ENCODE measurements at regions not wholly inside any gene's neighbourhood (a gene's known extent, or its start where the extent isn't known, plus 50 kb on each side); places are given as distances from the start of the nearest gene placed in this dataset.

- H3K27me3 ChIP-seq (ENCODE audit: control insufficient read depth, insufficient read depth, low read length): no peaks in the 10 kb centered on the region
- FAIRE-seq: no peak
- DNase-seq (ENCODE audit: low read depth): peak; percentile 72
- TF ChIP-seq, protein P1, sequence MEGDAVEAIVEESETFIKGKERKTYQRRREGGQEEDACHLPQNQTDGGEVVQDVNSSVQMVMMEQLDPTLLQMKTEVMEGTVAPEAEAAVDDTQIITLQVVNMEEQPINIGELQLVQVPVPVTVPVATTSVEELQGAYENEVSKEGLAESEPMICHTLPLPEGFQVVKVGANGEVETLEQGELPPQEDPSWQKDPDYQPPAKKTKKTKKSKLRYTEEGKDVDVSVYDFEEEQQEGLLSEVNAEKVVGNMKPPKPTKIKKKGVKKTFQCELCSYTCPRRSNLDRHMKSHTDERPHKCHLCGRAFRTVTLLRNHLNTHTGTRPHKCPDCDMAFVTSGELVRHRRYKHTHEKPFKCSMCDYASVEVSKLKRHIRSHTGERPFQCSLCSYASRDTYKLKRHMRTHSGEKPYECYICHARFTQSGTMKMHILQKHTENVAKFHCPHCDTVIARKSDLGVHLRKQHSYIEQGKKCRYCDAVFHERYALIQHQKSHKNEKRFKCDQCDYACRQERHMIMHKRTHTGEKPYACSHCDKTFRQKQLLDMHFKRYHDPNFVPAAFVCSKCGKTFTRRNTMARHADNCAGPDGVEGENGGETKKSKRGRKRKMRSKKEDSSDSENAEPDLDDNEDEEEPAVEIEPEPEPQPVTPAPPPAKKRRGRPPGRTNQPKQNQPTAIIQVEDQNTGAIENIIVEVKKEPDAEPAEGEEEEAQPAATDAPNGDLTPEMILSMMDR (IDR thresholded peaks at IDR 0.05; ENCODE audit: insufficient read depth, low read length, severe bottlenecking): no peak
- H3K4me3 ChIP-seq (ENCODE audit: low read depth, low read length): no peak overlapping the region
- no peaks in the 10 kb centered on the region for H3K36me3 ChIP-seq (ENCODE audit: control insufficient read depth, insufficient read depth, low read length)
Measured at GRCh38 chr6:23306251-23306950, 737.0 kb downstream of the HDGFL1 start.

- FAIRE-seq (no peak), DNase-seq (ENCODE audit: low read depth) (no peak)
- no peaks in the 10 kb centered on the region for H3K27me3 ChIP-seq (ENCODE audit: control insufficient read depth, insufficient read depth, low read length)
- no peak overlapping the region for H3K4me3 ChIP-seq (ENCODE audit: low read depth, low read length)
- TF ChIP-seq, protein P1 (IDR thresholded peaks at IDR 0.05; ENCODE audit: insufficient read depth, low read length, severe bottlenecking): no peak
- H3K36me3 ChIP-seq (ENCODE audit: control insufficient read depth, insufficient read depth, low read length): no peaks in the 10 kb centered on the region
Measured at GRCh38 chr6:23307516-23307915, 738.1 kb downstream of the HDGFL1 start.

DNA sequence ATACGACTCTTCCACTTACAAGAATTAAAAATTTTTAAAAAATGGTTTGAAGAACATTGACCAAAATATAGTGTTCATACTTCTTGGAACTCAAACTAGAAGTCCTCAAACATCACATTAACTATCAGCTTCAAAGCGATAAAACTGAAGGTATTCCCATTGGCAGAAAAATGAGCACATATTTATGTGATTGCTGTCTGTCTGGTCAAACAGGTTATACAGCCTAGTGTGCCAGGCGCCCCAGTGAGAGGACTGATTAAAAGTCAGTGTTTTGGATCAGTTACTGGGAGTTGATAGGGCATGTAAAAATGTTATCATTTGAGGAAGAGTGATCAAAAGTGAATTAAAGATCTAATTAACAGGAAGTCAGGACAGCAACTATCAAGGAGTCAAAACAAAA lies 738.8 kb downstream of the HDGFL1 start:
- no peaks in the 10 kb centered on the region for H3K36me3 ChIP-seq (ENCODE audit: control insufficient read depth, insufficient read depth, low read length)
- TF ChIP-seq, protein P1 (IDR thresholded peaks at IDR 0.05; ENCODE audit: insufficient read depth, low read length, severe bottlenecking): no peak
- H3K4me3 ChIP-seq (ENCODE audit: low read depth, low read length): no peak overlapping the region
- FAIRE-seq: no peak
- H3K27me3 ChIP-seq (ENCODE audit: control insufficient read depth, insufficient read depth, low read length): no peaks in the 10 kb centered on the region
- DNase-seq (ENCODE audit: low read depth): peak; percentile 70

DNA sequence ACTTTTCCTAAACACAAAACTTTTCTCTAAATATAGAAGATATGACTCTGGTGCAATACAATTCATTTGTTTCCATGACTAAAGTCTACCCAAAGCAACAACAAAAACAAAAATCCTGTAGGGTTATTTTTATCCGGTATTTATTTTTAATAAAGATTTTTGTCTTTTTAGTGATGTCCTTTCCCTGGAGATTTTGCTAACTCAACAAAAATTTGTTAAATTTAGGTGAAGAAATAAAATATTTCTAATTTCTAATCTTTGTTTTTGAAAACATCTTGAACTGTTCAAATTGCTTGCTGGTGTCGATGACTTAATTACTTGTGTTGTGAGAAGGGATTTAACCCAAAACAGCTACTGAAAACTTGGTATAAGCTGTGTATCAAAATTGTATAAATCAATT lies 741.8 kb downstream of the HDGFL1 start:
- no peaks in the 10 kb centered on the region for H3K27me3 ChIP-seq (ENCODE audit: control insufficient read depth, insufficient read depth, low read length)
- DNase-seq (ENCODE audit: low read depth) (no peak), FAIRE-seq (no peak)
- TF ChIP-seq, protein P1 (IDR thresholded peaks at IDR 0.05; ENCODE audit: insufficient read depth, low read length, severe bottlenecking): no peak
- no peaks in the 10 kb centered on the region for H3K36me3 ChIP-seq (ENCODE audit: control insufficient read depth, insufficient read depth, low read length)
- no peak overlapping the region for H3K4me3 ChIP-seq (ENCODE audit: low read depth, low read length)

DNA sequence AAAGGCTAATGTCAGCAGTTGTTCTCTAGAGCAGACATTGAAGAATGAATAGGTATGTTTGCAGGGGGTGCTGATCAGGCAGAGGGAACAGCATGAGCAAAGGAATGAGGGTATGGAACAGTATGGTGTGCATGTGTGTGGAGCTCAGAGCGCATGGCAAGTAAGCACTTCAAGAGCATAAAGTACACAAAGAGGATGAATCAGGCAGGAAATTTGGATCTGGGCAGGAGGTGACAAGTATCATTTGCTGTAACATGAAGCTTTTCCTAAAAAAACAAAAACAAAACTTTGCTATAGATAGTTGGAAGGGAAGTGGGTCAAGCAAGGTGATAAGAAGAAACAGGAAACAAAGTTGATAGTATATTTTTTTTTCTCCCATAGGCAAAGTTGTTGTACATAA lies 746.8 kb downstream of the HDGFL1 start:
- no peak for FAIRE-seq
- no peaks in the 10 kb centered on the region for H3K27me3 ChIP-seq (ENCODE audit: control insufficient read depth, insufficient read depth, low read length)

More for the DNA sequence above, 746.8 kb downstream of the HDGFL1 start:
- Histone ChIP-seq H3K36me3 (ENCODE audit: control insufficient read depth, insufficient read depth, low read length) (no peaks in the 10 kb centered on the region), H3K4me3 (ENCODE audit: low read depth, low read length) (no peak overlapping the region)
- TF ChIP-seq, protein P1 (IDR thresholded peaks at IDR 0.05; ENCODE audit: insufficient read depth, low read length, severe bottlenecking): no peak
- DNase-seq (ENCODE audit: low read depth): peak; percentile 76

Measured in bronchial epithelial cell (primary cell).